ENCODE measurements at regions not wholly inside any gene's neighbourhood (a gene's known extent, or its start where the extent isn't known, plus 50 kb on each side); places are given as distances from the start of the nearest gene placed in this dataset.

DNA sequence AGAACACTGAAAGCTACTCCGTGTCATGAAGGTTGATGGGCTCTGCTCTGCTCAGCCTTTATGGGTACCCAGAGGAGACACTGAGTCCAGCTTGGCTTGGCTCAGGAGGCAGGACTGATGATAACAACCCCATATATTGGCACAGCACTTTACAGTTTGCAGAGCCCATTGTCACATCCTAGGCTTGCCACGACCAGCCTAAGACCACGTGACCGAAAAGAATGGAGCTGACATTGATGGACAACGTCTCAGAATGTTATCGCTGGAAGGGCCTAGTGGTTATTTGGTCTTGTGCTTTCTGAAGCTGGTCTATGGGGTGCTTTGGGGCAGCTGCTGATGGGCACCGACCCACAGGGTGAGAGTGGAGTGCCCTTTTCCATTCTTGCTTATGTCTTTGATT, 72.9 kb upstream of the RUNX3 start:
- DNase-seq: no peak

DNA sequence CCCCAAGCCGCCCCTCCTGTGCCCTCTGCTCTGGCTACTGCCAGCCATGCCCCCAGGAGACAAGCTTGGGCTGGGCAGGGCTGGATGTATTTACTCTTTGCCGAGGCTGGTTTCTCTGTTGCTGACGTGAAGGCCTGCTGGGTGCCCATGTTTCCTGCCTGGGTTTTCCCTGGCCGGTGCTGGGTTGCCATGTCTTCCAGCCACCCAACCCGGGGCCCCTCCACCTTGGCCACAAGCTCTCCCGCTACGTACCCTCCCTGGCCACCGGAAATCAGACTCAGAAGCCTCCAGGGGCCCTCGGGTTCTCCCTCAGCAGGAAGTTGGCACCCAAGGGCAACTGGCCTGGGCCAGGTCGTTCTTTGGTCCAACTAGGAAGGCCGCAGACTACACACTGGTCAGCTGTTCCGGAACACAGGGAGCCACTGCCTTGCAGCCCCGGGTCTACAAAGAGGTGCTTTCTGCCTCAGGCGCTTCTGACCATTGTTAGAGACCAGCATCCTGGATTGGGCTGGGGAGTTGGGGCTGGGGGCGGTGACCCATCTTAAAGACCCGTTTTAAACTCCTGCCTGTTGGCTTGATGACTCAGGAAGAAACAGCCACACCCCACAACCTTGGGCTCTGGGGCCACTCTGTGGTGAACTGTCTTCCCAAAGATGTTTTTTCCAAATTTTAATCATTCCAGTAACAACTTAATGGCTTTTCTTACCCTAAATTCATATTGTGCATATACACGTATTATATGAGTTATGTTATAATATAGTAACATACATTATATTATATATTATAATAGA, 71.2 kb upstream of the RUNX3 start:
- no peak for DNase-seq

- DNase-seq: no peak
These were observed 69.8 kb upstream of the RUNX3 start for GRCh38 chr1:24999906-25000305.

DNA sequence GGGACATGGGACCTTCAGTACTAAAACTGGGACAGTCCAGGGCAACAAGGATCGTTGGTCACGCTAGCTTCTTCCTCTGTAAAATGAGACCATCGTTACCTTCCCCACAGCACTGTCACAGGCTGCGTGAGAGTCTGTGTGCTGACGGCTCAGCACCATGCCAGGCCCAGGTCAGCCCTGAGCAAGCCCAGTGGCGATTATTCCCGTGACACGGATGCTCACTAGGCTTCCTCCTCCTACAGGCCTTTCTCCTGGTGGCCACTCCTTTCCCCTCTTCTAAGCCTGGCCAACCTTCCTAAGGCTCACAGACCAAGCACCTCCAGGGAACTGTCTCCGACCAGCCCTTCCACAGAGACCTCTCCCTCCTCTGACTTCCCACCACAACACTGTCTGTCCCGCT, 69.3 kb upstream of the RUNX3 start:
- no peak for DNase-seq

DNA sequence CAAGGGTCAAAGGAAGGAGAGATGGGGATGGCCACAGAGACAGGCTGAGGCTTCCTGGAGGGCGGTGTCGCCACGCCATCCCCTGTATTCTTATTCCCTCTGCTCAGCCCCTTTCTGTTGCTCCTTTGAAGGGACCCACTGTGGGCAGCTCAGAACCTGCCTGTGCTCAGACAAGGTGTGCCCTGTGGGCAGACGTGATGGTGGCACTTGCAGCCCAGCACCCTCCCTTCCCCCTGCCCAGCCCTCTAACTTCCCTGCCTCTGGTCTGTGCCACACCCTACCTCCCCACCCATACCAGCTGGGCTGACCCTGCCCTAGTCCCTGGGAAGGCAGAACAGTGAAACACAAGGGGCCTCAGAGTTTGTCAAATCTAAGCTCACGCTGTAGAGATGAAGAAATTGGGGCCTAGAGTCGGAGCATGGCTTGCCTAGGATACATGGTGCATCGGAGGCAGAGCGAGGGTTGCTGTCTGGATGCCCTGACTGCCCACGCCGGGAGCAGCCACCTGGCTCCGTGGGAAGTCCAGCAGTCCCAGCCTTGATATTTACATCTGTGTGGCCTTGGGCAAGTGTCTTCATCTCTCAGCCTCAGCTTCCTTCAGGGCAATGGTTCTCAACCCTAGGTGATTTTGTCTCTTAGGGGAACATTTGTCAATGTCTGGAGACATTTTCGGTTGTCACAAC, 68.6 kb upstream of the RUNX3 start:
- no peak for DNase-seq

- no peak for DNase-seq
These were observed 67.2 kb upstream of the RUNX3 start for GRCh38 chr1:24996983-24997893.

DNA sequence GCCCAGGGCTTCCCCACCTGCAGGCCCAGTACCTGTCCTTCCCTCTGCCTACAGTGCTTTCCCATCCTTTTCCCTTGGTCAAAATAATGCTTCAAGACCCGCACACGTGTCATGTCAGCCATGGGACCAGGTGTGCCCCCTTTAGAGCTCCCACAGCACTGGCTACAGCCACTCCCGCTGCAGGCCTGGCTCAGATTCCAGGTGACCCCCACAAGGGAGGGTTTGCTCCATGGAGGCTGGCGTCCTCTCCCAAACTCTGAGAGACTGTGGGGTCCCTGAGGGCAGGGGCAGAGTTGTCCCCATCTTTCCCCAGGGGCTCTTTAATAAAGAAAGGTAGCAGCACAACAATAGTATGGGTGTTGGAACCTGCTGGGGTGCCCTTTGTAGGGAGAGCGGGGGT, 66.4 kb upstream of the RUNX3 start:
- DNase-seq: no peak

DNA sequence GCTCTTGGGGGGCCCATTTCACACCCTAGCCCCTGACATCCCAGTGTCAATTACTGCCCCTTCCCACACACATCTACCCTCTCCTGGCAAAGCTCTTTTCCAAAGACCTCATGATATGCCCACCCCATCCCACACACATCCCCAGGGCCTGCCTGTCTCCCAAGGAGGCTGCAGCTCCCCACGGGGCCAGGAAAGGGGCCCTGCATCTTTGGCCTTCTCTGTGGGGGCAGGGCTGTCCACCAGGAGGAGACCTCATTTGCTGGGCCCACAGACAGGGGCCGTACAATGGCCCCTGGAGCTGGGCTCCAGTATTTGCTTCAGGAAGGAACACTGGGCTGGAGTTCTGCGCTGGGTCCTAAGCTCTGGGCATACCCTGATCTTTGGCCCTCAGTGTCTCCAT, 65.6 kb upstream of the RUNX3 start:
- DNase-seq: no peak

DNA sequence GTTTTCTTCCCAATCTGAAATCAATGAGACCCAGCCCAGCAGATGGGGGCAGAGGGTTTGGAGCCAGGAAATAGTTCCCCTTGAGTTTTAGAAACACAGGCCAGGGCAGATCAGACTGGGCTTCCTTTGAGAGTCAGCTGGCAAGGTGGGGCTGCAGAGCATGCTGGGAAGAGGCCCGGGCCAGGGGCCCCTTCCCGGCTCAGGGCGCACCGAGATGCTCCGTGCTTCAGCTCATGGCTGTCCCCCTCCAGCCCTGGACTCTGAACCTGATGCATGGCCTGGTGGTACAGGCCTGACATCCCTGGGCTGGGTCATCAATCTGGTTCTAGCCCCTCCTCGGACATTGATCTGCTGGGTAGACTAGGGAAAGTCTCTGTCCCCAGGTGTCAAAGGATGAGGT, 65.1 kb upstream of the RUNX3 start:
- DNase-seq: no peak

- DNase-seq: no peak
These were observed 64.0 kb upstream of the RUNX3 start for GRCh38 chr1:24993871-24994580.

DNA sequence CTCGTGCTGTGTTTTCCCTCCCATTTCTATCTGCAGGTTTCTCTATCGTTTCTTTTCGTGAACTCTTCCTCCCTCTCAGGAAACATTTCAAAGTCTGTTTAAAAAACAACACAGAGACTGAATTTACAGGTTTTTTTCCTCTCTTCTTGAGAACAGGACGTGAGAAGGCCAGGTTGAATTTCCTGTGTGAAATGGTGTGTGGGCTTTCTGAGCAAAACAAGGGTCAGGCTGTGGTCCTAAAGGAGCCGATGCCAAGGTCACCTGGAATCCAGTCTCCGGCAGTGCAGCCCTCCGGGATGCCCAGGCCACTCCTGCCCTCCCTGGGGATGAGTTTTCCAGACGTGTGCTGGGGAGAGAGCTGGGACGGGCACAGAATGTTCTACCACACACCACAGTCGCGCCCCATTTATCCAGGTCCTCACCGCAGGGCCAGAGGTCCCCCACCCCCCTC, 62.7 kb upstream of the RUNX3 start:
- DNase-seq: no peak

DNA sequence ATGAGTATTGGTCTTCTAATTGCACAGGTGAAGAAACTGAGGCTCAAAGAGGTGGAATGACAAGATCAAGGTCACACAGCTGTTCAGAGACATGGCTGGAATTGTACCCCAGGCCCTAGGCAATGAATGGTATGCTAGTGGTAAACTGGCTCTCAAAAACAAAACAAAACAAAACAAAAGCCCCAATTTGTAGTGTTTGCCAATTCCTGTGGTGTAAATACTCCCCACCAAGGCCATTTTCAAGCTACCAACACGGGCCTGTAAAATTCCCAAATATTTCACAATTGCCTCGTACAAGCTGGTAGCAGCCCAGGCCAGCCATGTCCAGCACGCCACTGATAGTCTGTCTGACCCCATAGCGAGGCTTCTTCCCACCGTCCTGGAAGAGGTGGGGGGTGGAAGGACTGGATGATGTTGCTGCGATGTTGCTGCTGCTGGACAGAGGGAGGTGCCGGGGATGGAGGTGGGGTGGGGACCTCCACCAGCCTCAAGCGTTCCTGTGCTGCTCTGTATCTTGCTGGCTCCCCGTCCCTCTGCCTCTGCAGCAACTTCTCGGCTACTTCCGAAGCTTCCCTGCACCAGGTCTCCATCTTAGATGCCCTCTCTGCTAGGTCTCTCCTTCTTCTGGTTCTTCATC, 62.2 kb upstream of the RUNX3 start:
- DNase-seq: no peak

GRCh38 chr1:24991697-24992096, 61.6 kb upstream of the RUNX3 start:
- no peak for DNase-seq

DNA sequence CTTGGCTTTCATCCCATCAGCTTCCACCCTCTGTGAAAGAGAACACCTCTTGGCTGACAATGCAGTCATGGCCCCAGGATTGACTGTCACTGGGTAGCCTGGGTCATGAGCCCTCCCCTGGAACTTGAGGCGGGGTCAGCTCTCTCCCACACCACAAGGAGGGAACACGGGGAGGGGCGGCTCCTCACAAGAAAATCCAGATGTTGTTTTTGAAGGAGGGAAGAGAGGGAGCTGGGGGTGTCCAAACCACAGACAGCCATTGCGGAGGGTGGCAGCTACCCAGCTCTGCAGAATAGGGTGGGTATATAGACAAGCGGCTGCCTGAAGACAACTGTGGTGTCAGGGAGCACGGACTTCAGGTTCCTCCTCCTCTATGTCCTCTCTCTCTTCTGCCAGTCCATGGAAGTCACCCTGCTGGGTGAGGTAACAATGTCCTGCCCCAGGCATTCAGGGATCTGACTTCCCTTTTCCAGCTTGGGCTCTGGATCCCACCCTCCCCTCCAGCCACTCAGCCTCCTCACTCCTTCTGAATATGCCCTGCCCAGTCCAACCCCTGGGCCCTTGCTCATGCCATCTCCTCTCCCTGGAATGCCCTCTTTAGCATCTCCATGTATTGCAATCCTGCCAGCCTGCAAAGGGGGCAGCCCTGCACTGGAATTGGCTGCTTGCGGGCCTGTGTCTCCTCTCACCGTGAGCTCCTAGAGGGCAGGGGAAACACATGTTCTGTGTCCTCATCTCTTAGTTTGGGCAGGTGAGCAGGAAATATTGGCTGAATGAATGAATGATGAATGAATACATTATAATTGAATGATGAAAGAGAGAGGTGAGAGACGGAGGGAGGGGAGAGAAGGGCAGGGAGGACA, 60.9 kb upstream of the RUNX3 start:
- DNase-seq: no peak

GRCh38 chr1:24990136-24990535, 60.1 kb upstream of the RUNX3 start:
- no peak for DNase-seq

DNA sequence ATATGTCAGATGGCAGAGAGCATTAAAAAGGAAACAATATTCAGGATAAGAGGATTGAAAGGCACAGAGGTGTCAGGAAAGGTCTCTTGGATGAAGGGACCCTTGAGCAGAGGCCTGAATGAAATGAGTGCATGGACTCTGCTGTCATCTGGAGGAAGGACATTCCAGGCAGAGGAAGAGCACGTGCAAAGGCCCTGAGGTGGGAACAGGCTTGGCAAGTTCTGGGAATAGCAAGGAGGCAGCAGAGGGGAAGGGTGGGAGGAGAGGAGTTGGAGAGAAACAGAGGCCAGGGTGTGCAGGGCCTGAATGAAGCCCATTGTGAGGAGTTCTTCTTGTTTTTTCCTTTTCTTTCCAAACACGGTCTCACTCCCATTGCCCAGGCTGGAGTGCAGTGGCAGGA, 59.0 kb upstream of the RUNX3 start:
- DNase-seq: no peak

- DNase-seq: no peak
These were observed 58.5 kb upstream of the RUNX3 start for GRCh38 chr1:24988558-24988912.

DNA sequence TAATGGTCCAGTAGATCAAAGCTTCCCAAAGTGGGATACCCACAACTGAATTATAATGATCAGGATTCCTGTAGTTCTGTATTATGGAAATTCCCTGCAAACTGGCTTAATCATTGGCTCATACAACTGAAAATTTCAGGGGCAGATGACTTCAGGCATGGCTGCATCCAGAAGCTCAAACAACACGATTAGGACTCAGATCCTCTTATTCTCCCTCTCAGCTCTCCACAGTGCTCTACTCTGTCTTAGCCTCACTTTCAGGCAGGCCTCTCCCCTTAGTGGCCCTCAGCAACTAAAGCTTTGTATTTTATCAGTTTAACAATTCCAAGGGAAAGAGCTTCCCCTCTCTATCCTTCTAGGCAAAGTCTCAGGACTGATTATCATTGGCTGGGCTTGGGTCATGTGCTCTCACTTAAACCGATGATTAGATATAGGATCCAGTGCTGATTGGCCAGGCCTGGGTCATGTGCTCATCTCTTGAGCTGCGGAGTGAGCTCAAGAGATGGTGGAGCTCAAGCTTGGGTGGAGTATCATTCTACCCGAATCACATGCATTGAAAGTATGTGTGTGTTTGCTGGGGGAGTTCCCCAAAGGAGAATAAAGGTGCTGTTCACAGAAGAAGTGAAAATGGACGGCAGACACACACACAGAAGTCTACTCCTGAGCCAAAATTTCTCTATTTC, 57.9 kb upstream of the RUNX3 start:
- DNase-seq: no peak

GRCh38 chr1:24987424-24987823, 57.3 kb upstream of the RUNX3 start:
- DNase-seq: no peak
